BJ (cell line): ENCODE measurements at regions not wholly inside any gene's neighbourhood (a gene's known extent, or its start where the extent isn't known, plus 50 kb on each side); places are given as distances from the start of the nearest gene placed in this dataset.

Experiments
- CTCF ChIA-PET: fragments of 350-600 bp; formaldehyde crosslinking; extraction: SDS; loops from one replicate; lab custom pipeline; 2021; ENCODE audit warnings: antibody characterized with exemption, inconsistent platforms; lab: Yijun Ruan, JAX
- POLR2A ChIA-PET: fragments of 300-600 bp; sonication (Branson Sonifier 250); formaldehyde crosslinking; extraction: SDS; loops from one replicate; lab custom pipeline; 2021; ENCODE audit warnings: antibody characterized with exemption; lab: Charles Lee
- DNase-seq: peaks from one replicate; pipeline ENCODE4 v3.0.0-alpha.2; 2011; ENCODE audit warnings: low read depth
- H3K27me3 ChIP-seq: 2 replicates; pipeline ENCODE4 v1.6.0; 2011; ENCODE audit warnings: low read length; ENCODE audit not compliant: control insufficient read depth, insufficient read depth
- H3K36me3 ChIP-seq: 2 replicates; pipeline ENCODE4 v1.5.1; 2011; ENCODE audit warnings: low read length; ENCODE audit not compliant: control insufficient read depth, insufficient read depth
- H3K4me3 ChIP-seq: 2 replicates; pipeline ENCODE4 v1.5.1; 2011; ENCODE audit warnings: low read depth, mild to moderate bottlenecking, control low read depth, low read length
- CTCF ChIP-seq: IDR thresholded peaks from 2 replicates; pipeline ENCODE4 v1.5.1; 2011; ENCODE audit warnings: low read depth, mild to moderate bottlenecking, control low read depth, inconsistent platforms, low read length, moderate library complexity; ENCODE audit not compliant: insufficient read depth

DNA sequence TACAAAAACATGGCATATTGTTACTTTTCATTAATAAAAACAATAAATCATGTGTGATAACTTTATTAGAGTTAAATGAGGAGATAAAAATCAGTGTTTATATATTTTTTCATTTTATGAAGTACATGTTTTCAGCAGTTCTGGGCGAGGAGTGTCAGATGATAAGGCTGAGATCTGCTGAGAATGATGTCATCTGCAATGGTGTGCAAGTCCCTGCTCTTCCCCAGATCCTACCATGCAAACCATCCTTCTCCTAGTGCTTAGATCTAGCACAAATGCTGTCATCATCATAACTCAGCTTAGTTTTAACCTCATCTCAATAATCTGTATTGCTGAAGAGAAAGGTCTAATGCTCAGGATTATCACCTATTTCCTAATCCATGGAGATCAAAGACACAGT lies 214.4 kb upstream of the DAB1 start:
- ChIA-PET POLR2A (no interaction called here), CTCF (no interaction called here)
- TF ChIP-seq CTCF, result no peak
- H3K36me3 ChIP-seq, result no peaks in the 10 kb centered on the region
- DNase-seq, result no peak
- no peaks in the 10 kb centered on the region for H3K27me3 ChIP-seq
- no peak overlapping the region for H3K4me3 ChIP-seq

GRCh38 chr1:57637155-57637554 lies 213.3 kb upstream of the DAB1 start:
- no peaks in the 10 kb centered on the region for H3K36me3 ChIP-seq
- POLR2A ChIA-PET, result no interaction called here
- H3K4me3 ChIP-seq, result no peak overlapping the region
- CTCF ChIA-PET, result interaction anchor here (0.8 to 1.0 kb wide), 2 partner anchors 9 to 10 kb away, joined by 3 to 4 read pairs; no protein-coding TSS in a partner anchor
- H3K27me3 ChIP-seq, result no peaks in the 10 kb centered on the region
- peak; percentile 24 for DNase-seq
- TF ChIP-seq CTCF, result peak; percentile 15; the same call in 1 of the 2 replicates

DNA sequence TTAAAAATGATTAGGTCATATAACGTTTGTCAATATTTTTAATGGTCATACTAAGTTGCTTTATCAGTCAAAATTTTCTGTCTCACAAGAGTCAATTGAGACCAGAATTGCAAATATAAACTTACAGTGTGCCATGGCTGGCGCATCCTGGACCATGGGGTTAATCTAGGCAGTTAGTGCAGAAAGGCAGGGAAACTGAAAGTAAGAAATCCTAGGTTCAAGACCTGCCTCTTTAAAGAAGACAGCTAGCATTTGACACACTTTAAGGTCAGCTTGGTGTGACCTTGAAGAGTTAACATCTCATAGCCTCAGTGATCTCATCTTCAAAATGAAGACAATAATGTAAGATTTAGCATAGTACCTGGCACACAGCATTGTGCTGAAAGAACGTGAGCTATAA lies 210.0 kb upstream of the DAB1 start:
- DNase-seq, result no peak
- POLR2A ChIA-PET, result interaction anchor here (0.6 kb wide), 1 partner anchor 37 kb away, joined by 3 read pairs; no protein-coding TSS in a partner anchor

GRCh38 chr1:57633056-57633455 lies 209.2 kb upstream of the DAB1 start:
- TF ChIP-seq CTCF, result no peak
- Histone ChIP-seq H3K27me3 (no peaks in the 10 kb centered on the region), H3K4me3 (no peak overlapping the region), H3K36me3 (no peaks in the 10 kb centered on the region)
- CTCF ChIA-PET, result no interaction called here
- DNase-seq, result no peak
- POLR2A ChIA-PET, result no interaction called here

More for the DNA sequence above, 210.0 kb upstream of the DAB1 start:
- Histone ChIP-seq H3K4me3 (no peak overlapping the region), H3K27me3 (no peaks in the 10 kb centered on the region), H3K36me3 (no peaks in the 10 kb centered on the region)
- no peak for TF ChIP-seq CTCF
- CTCF ChIA-PET, result no interaction called here

- POLR2A ChIA-PET, result no interaction called here
- no peak for DNase-seq
- TF ChIP-seq CTCF, result no peak
- H3K27me3 ChIP-seq, result no peaks in the 10 kb centered on the region
- CTCF ChIA-PET, result no interaction called here
- no peak overlapping the region for H3K4me3 ChIP-seq
- no peaks in the 10 kb centered on the region for H3K36me3 ChIP-seq
Observed at GRCh38 chr1:57632401-57632800, 208.5 kb upstream of the DAB1 start.
